H1 (cell line): ENCODE measurements at regions not wholly inside any gene's neighbourhood (a gene's known extent, or its start where the extent isn't known, plus 50 kb on each side); places are given as distances from the start of the nearest gene placed in this dataset.

ENCODE experiments used
- CTCF ChIA-PET: fragments of 300-600 bp; sonication (Branson Sonifier 250); formaldehyde crosslinking; loops from one replicate; lab custom pipeline; 2021; ENCODE audit not compliant: partially characterized antibody; lab: Charles Lee
- POLR2A ChIA-PET: fragments of 300-600 bp; sonication (Branson Sonifier 250); formaldehyde crosslinking; loops from one replicate; lab custom pipeline; 2021; ENCODE audit warnings: inconsistent platforms; ENCODE audit not compliant: partially characterized antibody; lab: Charles Lee
- DNase-seq, 2 experiments: peaks; one replicate each; pipeline versions ENCODE4 v3.0.0 to v3.0.0-alpha.2; 2010 to 2022; ENCODE audit warnings: low spot score in 2 of 2, low read depth in 1 of 2, mixed read lengths in 1 of 2
- FAIRE-seq: peaks from 2 replicates; lab custom pipeline; 2011; peaks lifted over from hg19 to GRCh38; lab: Jason Lieb, UNC
- H2AFZ ChIP-seq: 2 replicates; pipeline ENCODE4 v1.8.1; 2012; ENCODE audit warnings: low read length, inconsistent platforms
- H2AK5ac ChIP-seq: 2 replicates; pipeline ENCODE4 v1.6.1; 2013; ENCODE audit warnings: low read depth, low read length
- H2BK120ac ChIP-seq: replicated peaks from 2 replicates; pipeline ENCODE3; 2013; ENCODE audit warnings: low read depth, low read length, inconsistent platforms
- H2BK12ac ChIP-seq: 2 replicates; pipeline ENCODE4 v1.6.1; 2013; ENCODE audit warnings: low read depth, low read length
- H2BK15ac ChIP-seq: 2 replicates; pipeline ENCODE4 v1.6.1; 2013; ENCODE audit warnings: low read length
- H2BK20ac ChIP-seq: 2 replicates; pipeline ENCODE4 v1.6.1; 2013; ENCODE audit warnings: low read length
- H2BK5ac ChIP-seq: 2 replicates; pipeline ENCODE4 v1.6.1; 2013; ENCODE audit warnings: low read depth, low read length
- H3K14ac ChIP-seq: 2 replicates; pipeline ENCODE4 v1.6.1; 2013; ENCODE audit warnings: inconsistent platforms; ENCODE audit not compliant: insufficient read length
- H3K18ac ChIP-seq: 2 replicates; pipeline ENCODE4 v1.6.1; 2013; ENCODE audit warnings: low read length; ENCODE audit errors: extremely low read depth
- H3K23ac ChIP-seq: 2 replicates; pipeline ENCODE4 v1.6.1; 2013; ENCODE audit warnings: inconsistent platforms; ENCODE audit not compliant: insufficient read length
- H3K23me2 ChIP-seq: 2 replicates; pipeline ENCODE4 v1.6.1; 2013; ENCODE audit warnings: low read depth, low read length
- H3K27ac ChIP-seq: 2 replicates; pipeline ENCODE4 v1.6.1; 2011; ENCODE audit warnings: low read depth, low read length, inconsistent platforms
- H3K27me3 ChIP-seq, 4 experiments: replicated peaks in 1 of 4; 1 replicate in 1 of 4; 2 replicates in 3 of 4; pipeline versions ENCODE4 v1.6.1 to v1.8.1; 2011 to 2013; ENCODE audit warnings: low read length in 3 of 4, mild to moderate bottlenecking in 3 of 4, inconsistent platforms in 2 of 4, mixed read lengths in 2 of 4, moderate library complexity in 1 of 4; ENCODE audit not compliant: control insufficient read depth in 3 of 4, insufficient read depth in 3 of 4; ENCODE audit errors: extremely low read depth in 1 of 4
- H3K36me3 ChIP-seq, 4 experiments: 2 replicates each; pipeline versions ENCODE4 v1.6.1 to v1.8.1; 2011 to 2013; ENCODE audit warnings: mild to moderate bottlenecking in 4 of 4, low read length in 3 of 4, moderate library complexity in 2 of 4, control low read depth in 1 of 4, inconsistent platforms in 1 of 4; ENCODE audit not compliant: insufficient read depth in 4 of 4, control insufficient read depth in 2 of 4
- H3K4ac ChIP-seq: replicated peaks from 2 replicates; pipeline ENCODE3; 2013; ENCODE audit warnings: low read length, low read depth, mixed read lengths, inconsistent platforms; ENCODE audit not compliant: insufficient read length
- H3K4me1 ChIP-seq, 4 experiments: replicated peaks in 1 of 4; 1 replicate in 1 of 4; 2 replicates in 3 of 4; pipeline versions ENCODE4 v1.6.1 to v1.8.1; 2011 to 2013; ENCODE audit warnings: low read length in 3 of 4, inconsistent platforms in 2 of 4, mixed read lengths in 1 of 4; ENCODE audit not compliant: insufficient read depth in 4 of 4, control insufficient read depth in 3 of 4
- H3K4me2 ChIP-seq, 2 experiments: 2 replicates each; pipeline versions ENCODE4 v1.6.1 to v1.8.1; 2011 to 2013; ENCODE audit warnings: low read depth in 2 of 2, low read length in 2 of 2, control low read depth in 1 of 2, inconsistent platforms in 1 of 2, mild to moderate bottlenecking in 1 of 2; ENCODE audit not compliant: insufficient read depth in 1 of 2
- H3K4me3 ChIP-seq, 4 experiments: fragments of 200-600, 300-600 bp in 1 of 4; sonication (generic), shearing (Covaris generic), sonication (Bioruptor Twin) in 1 of 4; 2 replicates each; pipeline versions ENCODE4 v1.5.1 to v1.8.1; 2011 to 2016; ENCODE audit warnings: low read length in 4 of 4, low read depth in 3 of 4, control low read depth in 2 of 4, inconsistent platforms in 2 of 4, mild to moderate bottlenecking in 2 of 4, mixed read lengths in 1 of 4, moderate library complexity in 1 of 4; ENCODE audit not compliant: insufficient read depth in 2 of 4; ENCODE audit errors: extremely low read depth in 1 of 4
- H3K56ac ChIP-seq: replicated peaks from 2 replicates; pipeline ENCODE3; 2013; ENCODE audit warnings: low read depth, mild to moderate bottlenecking, mixed read lengths, low read length, inconsistent platforms; ENCODE audit not compliant: insufficient read length
- H3K79me1 ChIP-seq: 2 replicates; pipeline ENCODE4 v1.6.1; 2013; ENCODE audit warnings: low read depth, low read length, control low read depth
- H3K79me2 ChIP-seq, 2 experiments: 2 replicates each; pipeline versions ENCODE4 v1.6.1 to v1.8.1; 2012 to 2013; ENCODE audit warnings: low read length in 2 of 2, mild to moderate bottlenecking in 2 of 2, inconsistent platforms in 1 of 2; ENCODE audit not compliant: insufficient read depth in 2 of 2, control insufficient read depth in 1 of 2
- H3K9ac ChIP-seq, 4 experiments: replicated peaks in 1 of 4; 1 replicate in 1 of 4; 2 replicates in 3 of 4; pipeline versions ENCODE4 v1.6.1 to v1.8.1; 2011 to 2013; ENCODE audit warnings: low read depth in 3 of 4, low read length in 3 of 4, control low read depth in 2 of 4, mild to moderate bottlenecking in 2 of 4, moderate library complexity in 2 of 4, inconsistent platforms in 1 of 4; ENCODE audit errors: extremely low read depth in 1 of 4
- H3K9me3 ChIP-seq, 2 experiments: 2 replicates each; pipeline versions ENCODE4 v1.6.1 to v1.8.1; 2012 to 2013; ENCODE audit warnings: mild to moderate bottlenecking in 2 of 2, moderate library complexity in 2 of 2, control low read depth in 1 of 2, inconsistent platforms in 1 of 2, low read depth in 1 of 2, low read length in 1 of 2, mixed read lengths in 1 of 2; ENCODE audit not compliant: insufficient read depth in 2 of 2
- H4K20me1 ChIP-seq, 2 experiments: replicated peaks in 1 of 2; 2 replicates each; pipeline versions ENCODE3 to v1.8.1; 2011 to 2013; ENCODE audit warnings: inconsistent platforms in 2 of 2, low read length in 2 of 2, mild to moderate bottlenecking in 1 of 2; ENCODE audit not compliant: insufficient read depth in 2 of 2, control insufficient read depth in 1 of 2
- H4K5ac ChIP-seq: 2 replicates; pipeline ENCODE4 v1.6.1; 2013; ENCODE audit warnings: low read length, low read depth, mixed read lengths, inconsistent platforms; ENCODE audit not compliant: insufficient read length
- H4K8ac ChIP-seq: 2 replicates; pipeline ENCODE4 v1.8.0; 2013; ENCODE audit warnings: mild to moderate bottlenecking, moderate library complexity, low read length, inconsistent platforms; ENCODE audit not compliant: insufficient read depth; ENCODE audit errors: extremely low read depth
- H4K91ac ChIP-seq: replicated peaks from 2 replicates; pipeline ENCODE3; 2013; ENCODE audit warnings: low read length, mixed read lengths, inconsistent platforms; ENCODE audit not compliant: insufficient read length
- HDAC2 ChIP-seq, 2 experiments: fragments of 300-600 bp in 1 of 2; sonication (generic) in 1 of 2; IDR thresholded peaks; 2 replicates each; pipeline ENCODE4 v1.6.1; 2011 to 2012; ENCODE audit warnings: low read depth in 2 of 2, low read length in 2 of 2, mild to moderate bottlenecking in 2 of 2, moderate library complexity in 2 of 2, borderline replicate concordance in 1 of 2, inconsistent platforms in 1 of 2

- Histone ChIP-seq H3K4ac (no peak overlapping the region), H3K9ac (no peak overlapping the region), H2BK15ac (no peak overlapping the region), H2AFZ (no peak overlapping the region), H4K5ac (no peak overlapping the region), H3K36me3 (no peaks in the 10 kb centered on the region; a peak in 1 of 8 replicates), H3K4me3 (no peak overlapping the region), H4K91ac (no peak overlapping the region), H3K27me3 (peaks cover 0 to 1% (median 0%) of the 10 kb centered on the region in 4 experiments; a peak in 1 of 7 replicates), H3K4me2 (no peak overlapping the region), H3K23me2 (peaks cover 2% of the 10 kb centered on the region; the same call in 1 of the 2 replicates), H3K18ac (no peak overlapping the region), H3K27ac (no peak overlapping the region), H3K79me1 (no peaks in the 10 kb centered on the region), H4K8ac (no peak overlapping the region), H4K20me1 (no peaks in the 10 kb centered on the region), H2BK120ac (no peak overlapping the region), H3K79me2 (no peaks in the 10 kb centered on the region), H3K4me1 (peaks cover 0 to 5% (median 0%) of the 10 kb centered on the region in 4 experiments; a peak in 1 of 7 replicates), H3K23ac (no peak overlapping the region), H2BK20ac (no peak overlapping the region), H3K14ac (no peak overlapping the region), H2BK12ac (no peak overlapping the region), H3K9me3 (no peaks in the 10 kb centered on the region), H2BK5ac (no peak overlapping the region), H3K56ac (no peak overlapping the region), H2AK5ac (no peak overlapping the region)
- POLR2A ChIA-PET = no interaction called here
- no peak for DNase-seq
- FAIRE-seq = no peak
- CTCF ChIA-PET = interaction anchor here (1.3 kb wide), 1 partner anchor 18 kb away, joined by 3 read pairs; no protein-coding TSS in a partner anchor
- TF ChIP-seq HDAC2 (IDR thresholded peaks at IDR 0.05; ENCODE audit: borderline replicate concordance in 1 of 2, low read depth in 2 of 2, low read length in 2 of 2) = no peak
These were observed 622.5 kb upstream of the NR5A2 start for GRCh38 chr1:199404976-199405375.
